GM12878 (cell line): ENCODE measurements at regions not wholly inside any gene's neighbourhood (a gene's known extent, or its start where the extent isn't known, plus 50 kb on each side); places are given as distances from the start of the nearest gene placed in this dataset.

Experiments used
- BCL11A ChIP-seq: IDR thresholded peaks from 2 replicates; pipeline ENCODE4 v1.6.1; 2011; ENCODE audit warnings: low read depth, low read length
- CREM ChIP-seq: IDR thresholded peaks from 2 replicates; pipeline ENCODE4 v1.6.1; 2014; ENCODE audit warnings: antibody characterized with exemption, low read depth
- ETV6 ChIP-seq, 2 experiments: fragments of 450-650 bp in 1 of 2; IDR thresholded peaks in 1 of 2; conservative IDR thresholded peaks in 1 of 2; 2 replicates each; pipeline ENCODE4 v1.6.1; 2014; ENCODE audit warnings: antibody characterized with exemption in 1 of 2, borderline replicate concordance in 1 of 2, low read depth in 1 of 2, mild to moderate bottlenecking in 1 of 2, moderate library complexity in 1 of 2
- GABPA ChIP-seq: IDR thresholded peaks from 2 replicates; pipeline ENCODE4 v1.6.1; 2014; ENCODE audit warnings: antibody characterized with exemption, low read depth, mild to moderate bottlenecking, inconsistent platforms
- HDGF ChIP-seq: fragments of 450-650 bp; IDR thresholded peaks from 2 replicates; pipeline ENCODE4 v1.6.1; 2016; ENCODE audit warnings: antibody characterized with exemption
- MEF2B ChIP-seq: fragments of 450-650 bp; IDR thresholded peaks from 2 replicates; pipeline ENCODE4 v1.6.1; 2018; ENCODE audit warnings: mild to moderate bottlenecking, moderate library complexity; ENCODE audit not compliant: partially characterized antibody, poor library complexity, severe bottlenecking
- MTA2 ChIP-seq: fragments of 450-650 bp; IDR thresholded peaks from 2 replicates; pipeline ENCODE4 v1.6.1; 2016; ENCODE audit warnings: low read depth, mild to moderate bottlenecking, moderate library complexity
- NR2C1 ChIP-seq: fragments of 450-650 bp; IDR thresholded peaks from 2 replicates; pipeline ENCODE4 v1.6.1; 2017; ENCODE audit warnings: antibody characterized with exemption, mild to moderate bottlenecking, moderate library complexity
- PAX5 ChIP-seq: IDR thresholded peaks from 2 replicates; pipeline ENCODE4 v1.6.1; 2011; ENCODE audit warnings: low read depth, low read length, borderline replicate concordance
- POLR2AphosphoS2 ChIP-seq: IDR thresholded peaks from 2 replicates; pipeline ENCODE4 v1.6.1; 2011; ENCODE audit warnings: low read depth, mild to moderate bottlenecking, low read length, improper control_type of control experiment, moderate library complexity
- PRDM15 ChIP-seq: fragments of 450-650 bp; formaldehyde crosslinking; IDR thresholded peaks from 2 replicates; pipeline ENCODE4 v1.4.0; 2020; ENCODE audit warnings: mild to moderate bottlenecking, moderate library complexity
- REST ChIP-seq: IDR thresholded peaks from 2 replicates; pipeline ENCODE4 v1.6.1; 2012; ENCODE audit warnings: mild to moderate bottlenecking, low read depth, low read length
- SPI1 ChIP-seq: IDR thresholded peaks from 2 replicates; pipeline ENCODE4 v1.6.1; 2011; ENCODE audit warnings: low read depth, mild to moderate bottlenecking, low read length, moderate library complexity, borderline replicate concordance; ENCODE audit not compliant: insufficient read depth
- SUPT20H ChIP-seq: IDR thresholded peaks from 2 replicates; pipeline ENCODE4 v1.6.1; 2011; ENCODE audit warnings: low read depth, mild to moderate bottlenecking, low read length, moderate library complexity, borderline replicate concordance; ENCODE audit not compliant: control insufficient read depth
- TCF3 ChIP-seq: IDR thresholded peaks from 2 replicates; pipeline ENCODE4 v1.6.1; 2012; ENCODE audit warnings: low read depth, mild to moderate bottlenecking, low read length, borderline replicate concordance; ENCODE audit not compliant: insufficient read depth
- TCF7 ChIP-seq: IDR thresholded peaks from 2 replicates; pipeline ENCODE4 v1.6.1; 2014; ENCODE audit warnings: antibody characterized with exemption, borderline replicate concordance
- USF1 ChIP-seq: IDR thresholded peaks from 2 replicates; pipeline ENCODE4 v1.6.1; 2011; ENCODE audit warnings: borderline replicate concordance, low read depth, mild to moderate bottlenecking, moderate library complexity, mixed read lengths, low read length; ENCODE audit not compliant: insufficient read depth; ENCODE audit errors: extremely low read length

GRCh38 chr2:196239622-196240587 is 68.5 kb upstream of the STK17B start (continued):
- TF ChIP-seq REST (no peak), MEF2B (peak; percentile 29), HDGF (no peak), SPI1 (peak; percentile 89), SUPT20H (no peak), PAX5 (peak; percentile 85), POLR2AphosphoS2 (no peak), TCF7 (no peak), MTA2 (peak; percentile 58; the same call in 1 of the 2 replicates), BCL11A (peak; percentile 72), CREM (peak; percentile 70; the same call in 1 of the 2 replicates), TCF3 (0 out of 2 replicates have a peak, but pooled peaks have one; percentile 40), GABPA (peak; percentile 65; the same call in 1 of the 2 replicates), USF1 (no peak), ETV6 (conservative IDR thresholded peaks at IDR 0.05 in 1 of 2, IDR thresholded peaks at IDR 0.05 in 1 of 2; ENCODE audit: borderline replicate concordance in 1 of 2, low read depth in 1 of 2) (peak in 1 of 2 experiments; percentile 99; a peak in 2 of 4 replicates), NR2C1 (no peak), PRDM15 (CRISPR knock-in tag) (no peak)
